IPS-15b (cell line): ENCODE measurements at regions not wholly inside any gene's neighbourhood (a gene's known extent, or its start where the extent isn't known, plus 50 kb on each side); places are given as distances from the start of the nearest gene placed in this dataset.
"Not testable (repeated sequence)": the region's sequence is repeated elsewhere in the genome, so short reads cannot be mapped to it uniquely, and the experiment has no call there.

Source experiments
- H3K27me3 ChIP-seq: one replicate; pipeline ENCODE4 v1.6.1; 2013; ENCODE audit warnings: low read length; ENCODE audit not compliant: control insufficient read depth, insufficient read depth
- H3K36me3 ChIP-seq: one replicate; pipeline ENCODE4 v1.6.1; 2013; ENCODE audit warnings: low read length; ENCODE audit not compliant: control insufficient read depth, insufficient read depth
- H3K4me1 ChIP-seq: one replicate; pipeline ENCODE4 v1.6.1; 2013; ENCODE audit warnings: mild to moderate bottlenecking, low read length; ENCODE audit not compliant: control insufficient read depth, insufficient read depth
- H3K4me3 ChIP-seq: one replicate; pipeline ENCODE4 v1.5.1; 2013; ENCODE audit warnings: low read depth, low read length
- H3K9ac ChIP-seq: one replicate; pipeline ENCODE4 v1.6.1; 2013; ENCODE audit warnings: low read depth, mild to moderate bottlenecking, low read length
- H3K9me3 ChIP-seq: one replicate; pipeline ENCODE4 v1.6.1; 2013; ENCODE audit warnings: mild to moderate bottlenecking, low read length; ENCODE audit not compliant: control insufficient read depth, insufficient read depth

DNA sequence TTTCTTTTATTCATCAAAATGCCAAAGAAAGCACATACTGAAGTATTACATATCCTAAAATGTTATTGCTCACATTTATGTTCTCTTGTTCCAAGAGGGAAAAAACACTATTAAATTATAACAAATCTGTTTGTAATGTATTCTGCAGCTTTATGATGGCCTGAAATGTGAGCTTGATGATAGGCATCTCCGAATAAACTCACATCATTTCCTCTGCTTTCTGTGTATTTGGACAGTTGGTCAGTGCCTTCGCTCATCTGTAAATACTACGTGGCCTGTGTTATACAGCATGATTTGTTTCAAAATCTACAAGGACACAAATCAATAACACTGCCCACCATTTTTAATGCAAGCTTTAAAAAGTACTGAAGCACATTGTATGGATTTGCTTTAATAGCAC lies 672.8 kb upstream of the SYT4 start:
- H3K4me1 ChIP-seq, result no peaks in the 10 kb centered on the region
- H3K36me3 ChIP-seq, result no peaks in the 10 kb centered on the region
- no peak overlapping the region for H3K4me3 ChIP-seq
- H3K27me3 ChIP-seq, result no peaks in the 10 kb centered on the region
- peaks cover 7% of the 10 kb centered on the region for H3K9me3 ChIP-seq
- H3K9ac ChIP-seq, result no peak overlapping the region

DNA sequence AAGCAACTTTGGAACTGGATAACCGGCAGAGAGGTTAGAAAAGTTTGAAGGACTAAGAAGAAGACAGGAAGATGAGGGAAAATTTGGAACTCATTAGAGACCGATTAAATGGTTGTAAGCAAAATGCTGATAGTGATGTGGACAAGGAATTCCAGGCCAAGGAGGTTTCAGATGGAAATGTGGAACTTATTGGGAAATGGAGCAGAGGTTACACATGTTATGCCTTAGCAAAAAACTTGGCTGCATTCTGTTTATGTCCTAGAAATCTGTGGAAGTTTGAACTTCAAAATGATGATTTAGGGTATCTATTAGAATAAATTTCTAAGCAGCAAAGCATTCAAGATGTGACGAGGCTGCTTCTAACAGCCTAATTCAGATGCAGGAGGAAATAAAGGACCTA lies 675.1 kb upstream of the SYT4 start:
- Histone ChIP-seq H3K27me3 (no peaks in the 10 kb centered on the region), H3K9ac (no peak overlapping the region), H3K36me3 (no peaks in the 10 kb centered on the region), H3K9me3 (peaks cover 7% of the 10 kb centered on the region), H3K4me1 (no peaks in the 10 kb centered on the region), H3K4me3 (no peak overlapping the region)

DNA sequence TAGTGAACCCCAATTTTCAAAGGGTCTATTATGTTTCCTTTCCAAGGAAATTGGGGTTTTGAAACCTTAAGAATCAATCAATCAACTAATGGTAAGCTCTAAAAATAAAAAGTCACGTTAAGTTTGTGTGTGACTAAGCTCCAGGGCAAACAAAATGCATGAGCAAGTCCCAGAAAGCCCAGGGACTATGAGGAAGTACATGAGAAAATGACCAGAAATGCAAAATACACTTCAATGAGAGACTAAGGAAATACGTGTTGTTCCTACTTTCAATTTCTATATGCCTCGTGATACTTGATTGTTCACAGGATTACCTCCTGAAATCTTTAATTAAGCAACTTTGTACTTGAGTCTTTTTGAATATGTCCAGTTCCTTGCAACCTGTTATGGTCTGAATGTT lies 684.4 kb upstream of the SYT4 start:
- Histone ChIP-seq H3K9ac (no peak overlapping the region), H3K9me3 (no peaks in the 10 kb centered on the region), H3K4me3 (no peak overlapping the region), H3K4me1 (no peaks in the 10 kb centered on the region), H3K36me3 (no peaks in the 10 kb centered on the region), H3K27me3 (no peaks in the 10 kb centered on the region)

DNA sequence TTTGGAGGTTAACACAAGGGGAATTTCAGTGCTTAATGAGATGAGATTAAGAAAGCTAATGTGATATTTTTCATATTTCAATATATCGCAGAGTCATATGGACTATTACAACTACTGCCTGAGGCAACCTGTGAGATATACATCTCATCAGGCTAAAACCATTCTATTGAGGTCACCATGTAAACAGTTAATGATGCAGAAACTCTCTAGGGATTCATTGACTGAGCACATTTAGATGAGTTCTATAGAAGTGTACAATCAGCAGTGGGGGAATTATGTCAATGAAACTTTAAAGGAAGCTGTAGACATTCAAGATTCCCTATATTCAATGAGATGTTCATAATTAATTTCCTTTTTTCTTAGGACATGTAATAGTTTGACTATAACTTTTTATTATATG lies 687.4 kb upstream of the SYT4 start:
- no peaks in the 10 kb centered on the region for H3K36me3 ChIP-seq
- no peak overlapping the region for H3K4me3 ChIP-seq
- H3K9ac ChIP-seq, result no peak overlapping the region
- H3K4me1 ChIP-seq, result no peaks in the 10 kb centered on the region
- H3K9me3 ChIP-seq, result no peaks in the 10 kb centered on the region
- no peaks in the 10 kb centered on the region for H3K27me3 ChIP-seq

DNA sequence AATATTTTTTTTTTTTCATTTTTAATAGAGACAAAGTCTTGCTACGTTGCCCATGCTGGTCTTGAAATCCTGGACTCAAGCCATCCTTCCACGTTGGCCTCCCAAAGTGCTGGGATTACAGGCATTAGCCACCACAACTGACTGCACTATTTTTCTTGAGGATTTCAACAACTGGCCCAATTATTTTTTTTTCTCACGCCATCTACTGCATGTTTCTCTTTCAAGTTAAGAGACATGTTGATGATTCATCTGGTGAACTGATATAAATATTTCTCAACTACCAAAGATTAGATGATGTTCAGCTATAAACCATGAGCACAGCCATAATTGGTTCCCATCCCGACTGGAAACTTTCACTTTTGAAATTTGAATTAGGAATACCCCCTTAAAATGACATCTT lies 688.4 kb upstream of the SYT4 start:
- Histone ChIP-seq H3K27me3 (no peaks in the 10 kb centered on the region), H3K4me1 (no peaks in the 10 kb centered on the region), H3K9ac (no peak overlapping the region), H3K9me3 (no peaks in the 10 kb centered on the region), H3K36me3 (no peaks in the 10 kb centered on the region), H3K4me3 (no peak overlapping the region)

DNA sequence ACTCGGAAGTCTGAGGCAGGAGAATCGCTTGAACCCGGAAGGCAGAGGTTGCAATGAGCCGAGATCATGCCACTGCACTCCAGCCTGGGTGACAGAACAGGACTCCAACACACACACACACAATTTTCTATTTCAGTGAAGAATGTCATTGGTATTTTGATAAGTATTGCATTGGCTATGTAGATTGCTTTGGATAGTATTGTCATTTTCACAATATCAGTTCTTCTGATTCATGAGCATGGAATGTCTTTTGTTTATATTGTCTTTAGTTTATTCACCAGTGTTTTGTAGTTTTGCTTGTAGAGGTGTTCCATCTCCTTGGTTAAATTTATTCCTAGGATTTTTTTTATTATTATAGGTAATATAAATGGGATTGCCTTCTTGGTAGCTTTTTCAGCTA lies 693.4 kb upstream of the SYT4 start:
- no peak overlapping the region for H3K9ac ChIP-seq
- H3K4me3 ChIP-seq, result no peak overlapping the region
- no peaks in the 10 kb centered on the region for H3K27me3 ChIP-seq
- no peaks in the 10 kb centered on the region for H3K4me1 ChIP-seq
- no peaks in the 10 kb centered on the region for H3K36me3 ChIP-seq
- H3K9me3 ChIP-seq, result no peaks in the 10 kb centered on the region

DNA sequence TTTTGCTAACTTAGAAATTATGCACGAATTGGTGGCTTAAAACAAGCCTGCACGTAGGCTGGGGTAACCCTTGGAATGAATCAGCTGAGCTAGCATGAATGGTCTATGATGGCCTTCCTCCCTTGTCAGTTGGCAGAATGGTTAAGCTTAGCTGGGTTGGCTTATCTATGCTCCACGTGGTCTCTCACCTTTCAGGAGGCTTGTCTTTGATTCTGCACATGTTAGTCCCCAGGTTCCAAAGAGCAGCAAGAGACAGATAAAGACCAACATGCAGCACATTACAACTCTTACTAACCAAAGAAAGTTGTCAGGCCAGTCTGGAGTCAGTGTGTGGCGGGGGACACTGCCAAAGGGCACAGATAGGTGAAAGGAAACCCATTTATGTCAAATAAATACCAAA lies 700.9 kb upstream of the SYT4 start:
- no peaks in the 10 kb centered on the region for H3K9me3 ChIP-seq
- H3K4me1 ChIP-seq, result no peaks in the 10 kb centered on the region
- H3K36me3 ChIP-seq, result no peaks in the 10 kb centered on the region
- no peak overlapping the region for H3K4me3 ChIP-seq
- H3K9ac ChIP-seq, result no peak overlapping the region
- no peaks in the 10 kb centered on the region for H3K27me3 ChIP-seq

DNA sequence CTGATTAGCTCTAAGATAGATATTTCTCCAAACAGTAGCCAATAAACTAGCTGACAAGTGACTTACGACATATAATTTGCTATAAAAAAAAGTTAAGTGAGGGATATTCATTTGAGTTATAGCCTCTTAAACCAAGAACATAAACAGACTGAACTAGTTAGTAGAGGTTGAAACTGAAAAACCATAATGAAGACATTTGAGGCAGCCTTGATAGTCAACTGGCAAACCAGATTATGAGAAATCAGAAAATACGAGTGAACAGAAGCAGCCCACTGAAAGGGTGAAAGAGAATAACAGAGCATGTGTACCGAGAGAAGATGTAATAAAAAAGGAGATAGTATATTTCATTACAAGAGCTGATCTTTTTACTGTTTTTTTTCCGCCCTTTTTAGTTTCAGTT lies 698.1 kb upstream of the SETBP1 start:
- H3K27me3 ChIP-seq, result no peaks in the 10 kb centered on the region
- H3K9ac ChIP-seq, result no peak overlapping the region

DNA sequence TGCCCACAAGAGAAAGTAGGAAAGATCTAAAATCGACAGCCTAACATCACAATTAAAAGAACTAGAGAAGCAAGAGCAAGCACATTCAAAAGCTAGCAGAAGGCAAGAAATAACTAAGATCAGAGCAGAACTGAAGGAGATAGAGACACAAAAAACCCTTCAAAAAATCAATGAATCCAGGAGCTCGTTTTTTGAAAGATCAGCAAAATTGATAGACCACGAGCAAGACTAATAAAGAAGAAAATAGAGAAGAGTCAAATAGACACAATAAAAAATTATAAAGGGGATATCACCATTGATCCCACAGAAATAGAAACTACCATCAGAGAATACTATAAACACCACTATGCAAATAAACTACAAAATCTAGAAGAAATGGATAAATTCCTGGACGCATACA lies 693.6 kb upstream of the SETBP1 start:
- H3K4me1 ChIP-seq, H3K27me3 ChIP-seq, H3K4me3 ChIP-seq, H3K9me3 ChIP-seq, H3K9ac ChIP-seq, H3K36me3 ChIP-seq: not testable (repeated sequence)

More for the DNA sequence above, 698.1 kb upstream of the SETBP1 start:
- Histone ChIP-seq H3K4me1 (no peaks in the 10 kb centered on the region), H3K36me3 (no peaks in the 10 kb centered on the region), H3K9me3 (no peaks in the 10 kb centered on the region), H3K4me3 (no peak overlapping the region)

DNA sequence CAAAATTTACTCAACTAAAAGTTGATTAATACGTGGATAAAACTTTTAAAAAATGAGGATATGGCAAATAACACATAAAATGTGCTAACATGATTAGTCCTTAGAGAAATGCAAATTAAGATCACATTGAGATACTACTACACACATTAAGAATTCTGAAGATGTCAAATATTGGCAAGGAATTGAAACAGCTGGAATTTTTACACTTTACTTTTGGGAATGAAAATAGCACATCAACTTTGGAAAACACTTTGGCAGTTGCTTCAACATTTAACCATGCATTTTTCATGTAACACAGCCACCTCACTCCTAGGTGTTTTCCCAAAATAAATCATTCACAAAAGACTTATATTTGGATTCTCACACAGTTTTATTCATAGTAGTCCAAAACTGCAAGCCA lies 687.9 kb upstream of the SETBP1 start:
- no peak overlapping the region for H3K9ac ChIP-seq
- H3K4me1 ChIP-seq, result no peaks in the 10 kb centered on the region
- no peaks in the 10 kb centered on the region for H3K36me3 ChIP-seq
- H3K27me3 ChIP-seq, result no peaks in the 10 kb centered on the region
- H3K4me3 ChIP-seq, result no peak overlapping the region
- no peaks in the 10 kb centered on the region for H3K9me3 ChIP-seq

DNA sequence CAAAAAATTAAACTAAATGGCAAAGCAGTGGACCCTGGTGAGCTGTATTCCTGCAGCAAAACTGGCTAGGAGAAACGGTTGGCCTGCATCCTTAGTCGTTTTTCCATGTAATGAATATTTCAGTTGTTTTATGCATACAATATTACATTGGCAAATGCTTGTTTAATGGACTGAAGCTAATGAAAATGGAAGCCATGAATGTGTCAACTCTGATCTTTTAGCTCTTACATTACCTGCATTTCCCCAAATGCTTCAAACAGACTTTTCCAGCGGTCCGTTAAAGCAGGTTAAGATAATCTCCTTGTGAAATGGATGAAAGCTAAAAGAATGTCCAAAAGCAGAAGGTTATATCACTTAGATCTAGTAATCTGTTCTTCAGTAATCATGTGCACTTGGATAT lies 686.3 kb upstream of the SETBP1 start:
- Histone ChIP-seq H3K27me3 (no peaks in the 10 kb centered on the region), H3K9ac (no peak overlapping the region), H3K4me1 (no peaks in the 10 kb centered on the region), H3K4me3 (no peak overlapping the region), H3K36me3 (no peaks in the 10 kb centered on the region), H3K9me3 (no peaks in the 10 kb centered on the region)

DNA sequence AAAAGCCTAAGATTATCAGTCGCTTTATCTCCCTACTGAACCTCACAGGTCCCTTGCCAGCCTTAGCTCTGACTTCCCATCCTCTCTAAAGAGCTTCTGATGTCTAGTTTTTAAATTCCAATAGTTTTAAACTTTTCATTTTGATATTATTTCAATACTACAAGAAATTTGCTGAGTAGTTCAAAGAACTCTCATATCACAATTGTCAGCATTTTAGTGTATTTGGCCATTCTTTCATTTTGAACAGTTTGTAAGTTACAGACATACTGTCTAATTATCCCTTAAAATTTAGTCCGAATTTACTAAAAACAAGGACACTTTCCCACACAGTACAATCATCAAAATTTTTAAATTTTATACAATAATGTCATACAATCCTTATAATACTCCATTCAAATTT lies 666.8 kb upstream of the SETBP1 start:
- Histone ChIP-seq H3K4me1 (no peaks in the 10 kb centered on the region), H3K4me3 (no peak overlapping the region), H3K9ac (no peak overlapping the region), H3K9me3 (no peaks in the 10 kb centered on the region), H3K27me3 (no peaks in the 10 kb centered on the region), H3K36me3 (no peaks in the 10 kb centered on the region)

DNA sequence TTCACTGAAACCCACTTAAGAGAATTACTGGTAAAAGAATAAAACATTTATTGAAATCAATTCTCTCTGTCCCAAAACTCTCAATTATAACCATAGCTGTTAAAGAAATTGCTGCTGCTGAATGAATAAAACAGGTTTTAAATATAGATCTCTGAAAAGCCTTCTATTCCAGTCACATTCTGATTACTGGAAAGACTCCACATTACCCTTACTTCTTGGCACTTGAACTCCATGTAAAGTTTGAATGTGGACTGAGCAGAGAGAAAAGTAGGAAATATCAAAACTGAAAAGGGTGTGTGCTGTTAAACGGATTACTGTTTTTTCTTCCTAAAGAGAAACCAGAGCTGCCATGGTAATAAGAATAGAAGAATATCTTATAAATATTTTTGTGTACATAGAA lies 655.3 kb upstream of the SETBP1 start:
- H3K4me1 ChIP-seq, result no peaks in the 10 kb centered on the region
- H3K4me3 ChIP-seq, result no peak overlapping the region
- no peaks in the 10 kb centered on the region for H3K27me3 ChIP-seq
- H3K36me3 ChIP-seq, result no peaks in the 10 kb centered on the region
- no peak overlapping the region for H3K9ac ChIP-seq
- peaks cover 15% of the 10 kb centered on the region for H3K9me3 ChIP-seq
